H1 (cell line): ENCODE measurements at regions not wholly inside any gene's neighbourhood (a gene's known extent, or its start where the extent isn't known, plus 50 kb on each side); places are given as distances from the start of the nearest gene placed in this dataset.

ENCODE experiments used
- CTCF ChIA-PET: fragments of 300-600 bp; sonication (Branson Sonifier 250); formaldehyde crosslinking; loops from one replicate; lab custom pipeline; 2021; ENCODE audit not compliant: partially characterized antibody; lab: Charles Lee
- POLR2A ChIA-PET: fragments of 300-600 bp; sonication (Branson Sonifier 250); formaldehyde crosslinking; loops from one replicate; lab custom pipeline; 2021; ENCODE audit warnings: inconsistent platforms; ENCODE audit not compliant: partially characterized antibody; lab: Charles Lee
- DNase-seq, 2 experiments: peaks; one replicate each; pipeline versions ENCODE4 v3.0.0 to v3.0.0-alpha.2; 2010 to 2022; ENCODE audit warnings: low spot score in 2 of 2, low read depth in 1 of 2, mixed read lengths in 1 of 2
- FAIRE-seq: peaks from 2 replicates; lab custom pipeline; 2011; peaks lifted over from hg19 to GRCh38; lab: Jason Lieb, UNC
- H2AFZ ChIP-seq: 2 replicates; pipeline ENCODE4 v1.8.1; 2012; ENCODE audit warnings: low read length, inconsistent platforms
- H2AK5ac ChIP-seq: 2 replicates; pipeline ENCODE4 v1.6.1; 2013; ENCODE audit warnings: low read depth, low read length
- H2BK120ac ChIP-seq: replicated peaks from 2 replicates; pipeline ENCODE3; 2013; ENCODE audit warnings: low read depth, low read length, inconsistent platforms
- H2BK12ac ChIP-seq: 2 replicates; pipeline ENCODE4 v1.6.1; 2013; ENCODE audit warnings: low read depth, low read length
- H2BK15ac ChIP-seq: 2 replicates; pipeline ENCODE4 v1.6.1; 2013; ENCODE audit warnings: low read length
- H2BK20ac ChIP-seq: 2 replicates; pipeline ENCODE4 v1.6.1; 2013; ENCODE audit warnings: low read length
- H2BK5ac ChIP-seq: 2 replicates; pipeline ENCODE4 v1.6.1; 2013; ENCODE audit warnings: low read depth, low read length
- H3K14ac ChIP-seq: 2 replicates; pipeline ENCODE4 v1.6.1; 2013; ENCODE audit warnings: inconsistent platforms; ENCODE audit not compliant: insufficient read length
- H3K18ac ChIP-seq: 2 replicates; pipeline ENCODE4 v1.6.1; 2013; ENCODE audit warnings: low read length; ENCODE audit errors: extremely low read depth
- H3K23ac ChIP-seq: 2 replicates; pipeline ENCODE4 v1.6.1; 2013; ENCODE audit warnings: inconsistent platforms; ENCODE audit not compliant: insufficient read length
- H3K23me2 ChIP-seq: 2 replicates; pipeline ENCODE4 v1.6.1; 2013; ENCODE audit warnings: low read depth, low read length
- H3K27ac ChIP-seq: 2 replicates; pipeline ENCODE4 v1.6.1; 2011; ENCODE audit warnings: low read depth, low read length, inconsistent platforms
- H3K27me3 ChIP-seq, 4 experiments: replicated peaks in 1 of 4; 1 replicate in 1 of 4; 2 replicates in 3 of 4; pipeline versions ENCODE4 v1.6.1 to v1.8.1; 2011 to 2013; ENCODE audit warnings: low read length in 3 of 4, mild to moderate bottlenecking in 3 of 4, inconsistent platforms in 2 of 4, mixed read lengths in 2 of 4, moderate library complexity in 1 of 4; ENCODE audit not compliant: control insufficient read depth in 3 of 4, insufficient read depth in 3 of 4; ENCODE audit errors: extremely low read depth in 1 of 4
- H3K36me3 ChIP-seq, 4 experiments: 2 replicates each; pipeline versions ENCODE4 v1.6.1 to v1.8.1; 2011 to 2013; ENCODE audit warnings: mild to moderate bottlenecking in 4 of 4, low read length in 3 of 4, moderate library complexity in 2 of 4, control low read depth in 1 of 4, inconsistent platforms in 1 of 4; ENCODE audit not compliant: insufficient read depth in 4 of 4, control insufficient read depth in 2 of 4
- H3K4ac ChIP-seq: replicated peaks from 2 replicates; pipeline ENCODE3; 2013; ENCODE audit warnings: low read length, low read depth, mixed read lengths, inconsistent platforms; ENCODE audit not compliant: insufficient read length
- H3K4me1 ChIP-seq, 4 experiments: replicated peaks in 1 of 4; 1 replicate in 1 of 4; 2 replicates in 3 of 4; pipeline versions ENCODE4 v1.6.1 to v1.8.1; 2011 to 2013; ENCODE audit warnings: low read length in 3 of 4, inconsistent platforms in 2 of 4, mixed read lengths in 1 of 4; ENCODE audit not compliant: insufficient read depth in 4 of 4, control insufficient read depth in 3 of 4
- H3K4me2 ChIP-seq, 2 experiments: 2 replicates each; pipeline versions ENCODE4 v1.6.1 to v1.8.1; 2011 to 2013; ENCODE audit warnings: low read depth in 2 of 2, low read length in 2 of 2, control low read depth in 1 of 2, inconsistent platforms in 1 of 2, mild to moderate bottlenecking in 1 of 2; ENCODE audit not compliant: insufficient read depth in 1 of 2
- H3K4me3 ChIP-seq, 4 experiments: fragments of 200-600, 300-600 bp in 1 of 4; sonication (generic), shearing (Covaris generic), sonication (Bioruptor Twin) in 1 of 4; 2 replicates each; pipeline versions ENCODE4 v1.5.1 to v1.8.1; 2011 to 2016; ENCODE audit warnings: low read length in 4 of 4, low read depth in 3 of 4, control low read depth in 2 of 4, inconsistent platforms in 2 of 4, mild to moderate bottlenecking in 2 of 4, mixed read lengths in 1 of 4, moderate library complexity in 1 of 4; ENCODE audit not compliant: insufficient read depth in 2 of 4; ENCODE audit errors: extremely low read depth in 1 of 4
- H3K56ac ChIP-seq: replicated peaks from 2 replicates; pipeline ENCODE3; 2013; ENCODE audit warnings: low read depth, mild to moderate bottlenecking, mixed read lengths, low read length, inconsistent platforms; ENCODE audit not compliant: insufficient read length
- H3K79me1 ChIP-seq: 2 replicates; pipeline ENCODE4 v1.6.1; 2013; ENCODE audit warnings: low read depth, low read length, control low read depth
- H3K79me2 ChIP-seq, 2 experiments: 2 replicates each; pipeline versions ENCODE4 v1.6.1 to v1.8.1; 2012 to 2013; ENCODE audit warnings: low read length in 2 of 2, mild to moderate bottlenecking in 2 of 2, inconsistent platforms in 1 of 2; ENCODE audit not compliant: insufficient read depth in 2 of 2, control insufficient read depth in 1 of 2
- H3K9ac ChIP-seq, 4 experiments: replicated peaks in 1 of 4; 1 replicate in 1 of 4; 2 replicates in 3 of 4; pipeline versions ENCODE4 v1.6.1 to v1.8.1; 2011 to 2013; ENCODE audit warnings: low read depth in 3 of 4, low read length in 3 of 4, control low read depth in 2 of 4, mild to moderate bottlenecking in 2 of 4, moderate library complexity in 2 of 4, inconsistent platforms in 1 of 4; ENCODE audit errors: extremely low read depth in 1 of 4
- H3K9me3 ChIP-seq, 2 experiments: 2 replicates each; pipeline versions ENCODE4 v1.6.1 to v1.8.1; 2012 to 2013; ENCODE audit warnings: mild to moderate bottlenecking in 2 of 2, moderate library complexity in 2 of 2, control low read depth in 1 of 2, inconsistent platforms in 1 of 2, low read depth in 1 of 2, low read length in 1 of 2, mixed read lengths in 1 of 2; ENCODE audit not compliant: insufficient read depth in 2 of 2
- H4K20me1 ChIP-seq, 2 experiments: replicated peaks in 1 of 2; 2 replicates each; pipeline versions ENCODE3 to v1.8.1; 2011 to 2013; ENCODE audit warnings: inconsistent platforms in 2 of 2, low read length in 2 of 2, mild to moderate bottlenecking in 1 of 2; ENCODE audit not compliant: insufficient read depth in 2 of 2, control insufficient read depth in 1 of 2
- H4K5ac ChIP-seq: 2 replicates; pipeline ENCODE4 v1.6.1; 2013; ENCODE audit warnings: low read length, low read depth, mixed read lengths, inconsistent platforms; ENCODE audit not compliant: insufficient read length
- H4K8ac ChIP-seq: 2 replicates; pipeline ENCODE4 v1.8.0; 2013; ENCODE audit warnings: mild to moderate bottlenecking, moderate library complexity, low read length, inconsistent platforms; ENCODE audit not compliant: insufficient read depth; ENCODE audit errors: extremely low read depth
- H4K91ac ChIP-seq: replicated peaks from 2 replicates; pipeline ENCODE3; 2013; ENCODE audit warnings: low read length, mixed read lengths, inconsistent platforms; ENCODE audit not compliant: insufficient read length
- BRCA1 ChIP-seq: IDR thresholded peaks from 2 replicates; pipeline ENCODE4 v1.6.1; 2012; ENCODE audit warnings: low read depth, low read length, improper control_type of control experiment
- CEBPB ChIP-seq: IDR thresholded peaks from 2 replicates; pipeline ENCODE4 v1.6.1; 2012; ENCODE audit warnings: low read depth, low read length
- E2F6 ChIP-seq: IDR thresholded peaks from 2 replicates; pipeline ENCODE4 v1.6.1; 2012; ENCODE audit warnings: inconsistent platforms
- EP300 ChIP-seq, 2 experiments: IDR thresholded peaks; 1 replicate in 1 of 2; 2 replicates in 1 of 2; pipeline ENCODE4 v1.6.1; 2011 to 2012; ENCODE audit warnings: low read depth in 2 of 2, low read length in 2 of 2, mild to moderate bottlenecking in 2 of 2, borderline replicate concordance in 1 of 2, inconsistent platforms in 1 of 2, moderate library complexity in 1 of 2
- MAFK ChIP-seq: IDR thresholded peaks from 2 replicates; pipeline ENCODE4 v1.6.1; 2012; ENCODE audit warnings: low read depth, mild to moderate bottlenecking, improper control_type of control experiment, low read length
- NANOG ChIP-seq: IDR thresholded peaks from 2 replicates; pipeline ENCODE4 v1.6.1; 2011; ENCODE audit warnings: low read length, low read depth, mild to moderate bottlenecking, inconsistent platforms; ENCODE audit not compliant: insufficient read depth, poor library complexity, severe bottlenecking
- POU5F1 ChIP-seq: IDR thresholded peaks from 2 replicates; pipeline ENCODE4 v1.6.1; 2011; ENCODE audit warnings: low read depth, mild to moderate bottlenecking, low read length, moderate library complexity
- SP1 ChIP-seq: IDR thresholded peaks from 2 replicates; pipeline ENCODE4 v1.6.1; 2011; ENCODE audit warnings: low read depth, low read length
- SRF ChIP-seq: IDR thresholded peaks from 2 replicates; pipeline ENCODE4 v1.6.1; 2011; ENCODE audit warnings: mild to moderate bottlenecking, low read depth, low read length, moderate library complexity
- SUZ12 ChIP-seq: fragments of 200-600 bp; sonication (generic); IDR thresholded peaks from 2 replicates; pipeline ENCODE4 v1.6.1; 2012; ENCODE audit warnings: mild to moderate bottlenecking, inconsistent platforms, low read length, moderate library complexity, mixed read lengths
- TAF1 ChIP-seq: IDR thresholded peaks from 2 replicates; pipeline ENCODE4 v1.6.1; 2011; ENCODE audit warnings: mild to moderate bottlenecking, low read depth, low read length
- YY1 ChIP-seq: IDR thresholded peaks from 2 replicates; pipeline ENCODE4 v1.6.1; 2011; ENCODE audit warnings: low read depth, mild to moderate bottlenecking, low read length
- WGBS, 2 experiments: shearing (Covaris generic) in 1 of 2; methylation state at CpG; one replicate each; pipeline versions ENCODE4 v1.1.6 to v1.1.7; 2013 to 2015; ENCODE audit warnings: low lambda C conversion rate in 2 of 2, mixed read lengths in 2 of 2, inconsistent platforms in 1 of 2, low coverage in 1 of 2, missing lambda C conversion rate in 1 of 2; ENCODE audit not compliant: insufficient replicate concordance in 2 of 2, insufficient coverage in 1 of 2, insufficient read length in 1 of 2; ENCODE audit errors: extremely low coverage in 1 of 2, missing lambda C conversion rate in 1 of 2; 5-methylcytosine and 5-hydroxymethylcytosine counted together

- Histone ChIP-seq H3K36me3 (no peaks in the 10 kb centered on the region), H3K79me1 (no peaks in the 10 kb centered on the region), H3K9ac (no peak overlapping the region), H3K18ac (no peak overlapping the region), H4K5ac (no peak overlapping the region), H3K27ac (no peak overlapping the region)
- no peak for FAIRE-seq
- WGBS, 2 experiments = 91% methylated on average over 2 of the region's 2 CpGs; no CpG with 5 or more reads in 1 of the 2 experiments
- no peak for TF ChIP-seq SRF
- TF ChIP-seq TAF1 = no peak
- TF ChIP-seq SUZ12 = no peak
- TF ChIP-seq YY1 = no peak
- no peak for TF ChIP-seq BRCA1
- TF ChIP-seq MAFK = no peak
- TF ChIP-seq SP1 = no peak
- no peak for TF ChIP-seq E2F6
- no peak for TF ChIP-seq POU5F1
- no peak for TF ChIP-seq EP300 (IDR thresholded peaks at IDR 0.05; ENCODE audit: borderline replicate concordance in 1 of 2, low read depth in 2 of 2, low read length in 2 of 2)
- TF ChIP-seq CEBPB = no peak
- no peak for TF ChIP-seq NANOG
- TF ChIP-seq, all 59 proteins: peak for 0
- H4K20me1 ChIP-seq = no peaks in the 10 kb centered on the region
- CTCF ChIA-PET = interaction anchor here (1.3 kb wide), 1 partner anchor 720 kb away, joined by 4 read pairs; no protein-coding TSS in a partner anchor
- no peak overlapping the region for H3K4ac ChIP-seq
- H3K9me3 ChIP-seq = no peaks in the 10 kb centered on the region
- no peak overlapping the region for H3K56ac ChIP-seq
- H3K23ac ChIP-seq = no peak overlapping the region
- H4K91ac ChIP-seq = no peak overlapping the region
- H2BK15ac ChIP-seq = no peak overlapping the region
- no peak overlapping the region for H3K14ac ChIP-seq
- H3K23me2 ChIP-seq = no peaks in the 10 kb centered on the region
- H3K79me2 ChIP-seq = no peaks in the 10 kb centered on the region
- H4K8ac ChIP-seq = no peak overlapping the region
- H3K27me3 ChIP-seq = no peaks in the 10 kb centered on the region
- H3K4me2 ChIP-seq = no peak overlapping the region
- peaks cover 0 to 10% (median 3%) of the 10 kb centered on the region in 4 experiments; a peak in 3 of 7 replicates for H3K4me1 ChIP-seq
- H2AK5ac ChIP-seq = no peak overlapping the region
- no peak overlapping the region for H2BK20ac ChIP-seq
- no peak overlapping the region for H2BK5ac ChIP-seq
- no peak overlapping the region for H2AFZ ChIP-seq
- H2BK120ac ChIP-seq = no peak overlapping the region
- no peak for DNase-seq
- H2BK12ac ChIP-seq = no peak overlapping the region
- POLR2A ChIA-PET = no interaction called here
- H3K4me3 ChIP-seq = no peak overlapping the region
Observed at GRCh38 chr2:149828520-149829210, 241.1 kb upstream of the MMADHC start.
